B cell (primary cell): ENCODE measurements at regions not wholly inside any gene's neighbourhood (a gene's known extent, or its start where the extent isn't known, plus 50 kb on each side); places are given as distances from the start of the nearest gene placed in this dataset.

Source experiments
- ATAC-seq: fragments of 200-7000 bp; cut with Tn5 transposase; one replicate; pipeline ENCODE4 v1.10.0; 2021; ENCODE audit warnings: low read depth, mild to moderate bottlenecking, moderate number of reproducible peaks, moderate library complexity
- CTCF ChIA-PET: fragments of 350-600 bp; sonication (Branson Sonifier 250); formaldehyde crosslinking; loops from one replicate; lab custom pipeline; 2021; ENCODE audit warnings: antibody characterized with exemption, inconsistent platforms; lab: Charles Lee
- POLR2A ChIA-PET: fragments of 350-600 bp; sonication (Branson Sonifier 250); formaldehyde crosslinking; loops from one replicate; lab custom pipeline; 2021; ENCODE audit warnings: antibody characterized with exemption; lab: Charles Lee
- DNase-seq: peaks from one replicate; pipeline ENCODE4 v3.0.0; 2013
- H2AFZ ChIP-seq: 2 replicates; pipeline ENCODE4 v1.6.1; 2012; ENCODE audit warnings: mild to moderate bottlenecking, low read depth, low read length; ENCODE audit not compliant: insufficient read depth, poor library complexity, severe bottlenecking
- H3K27ac ChIP-seq, 2 donors: 1 replicate in 1 of 2; 2 replicates in 1 of 2; pipeline ENCODE4 v1.5.1; 2012 to 2013; ENCODE audit warnings: low read length in 2 of 2, mild to moderate bottlenecking in 2 of 2, moderate library complexity in 1 of 2
- H3K27me3 ChIP-seq, 4 experiments: fragments of 200-600 bp in 1 of 4; sonication (generic) in 1 of 4; replicated peaks in 1 of 4; 1 replicate in 2 of 4; 2 replicates in 2 of 4; pipeline versions ENCODE4 v1.6.1 to v1.7.0; 2013 to 2016; ENCODE audit warnings: low read length in 3 of 4, mild to moderate bottlenecking in 2 of 4, mixed read lengths in 1 of 4, moderate library complexity in 1 of 4; ENCODE audit not compliant: insufficient read depth in 4 of 4, control insufficient read depth in 3 of 4; ENCODE audit errors: control extremely low read depth in 1 of 4
- H3K36me3 ChIP-seq, 2 experiments: replicated peaks in 1 of 2; 1 replicate in 1 of 2; 2 replicates in 1 of 2; pipeline versions ENCODE4 v1.6.1 to v1.7.1; 2013; ENCODE audit warnings: low read length in 1 of 2; ENCODE audit not compliant: insufficient read depth in 2 of 2, control insufficient read depth in 1 of 2; ENCODE audit errors: control extremely low read depth in 1 of 2, extremely low read depth in 1 of 2
- H3K4me1 ChIP-seq, 2 donors: fragments of 200-600 bp in 1 of 2; sonication (generic) in 1 of 2; 1 replicate in 1 of 2; 2 replicates in 1 of 2; pipeline versions ENCODE4 v1.5.1 to v1.6.1; 2013 to 2017; ENCODE audit warnings: low read length in 2 of 2; ENCODE audit not compliant: control insufficient read depth in 2 of 2, insufficient read depth in 2 of 2
- H3K4me2 ChIP-seq: replicated peaks from 2 replicates; pipeline ENCODE3; 2012; ENCODE audit warnings: mild to moderate bottlenecking, low read depth, low read length; ENCODE audit not compliant: poor library complexity, severe bottlenecking
- H3K4me3 ChIP-seq, 5 experiments: fragments of 200-600 bp in 1 of 5; sonication (generic) in 1 of 5; 1 replicate in 3 of 5; 2 replicates in 2 of 5; pipeline versions ENCODE4 v1.5.1 to v1.7.0; 2011 to 2016; ENCODE audit warnings: low read length in 4 of 5, mild to moderate bottlenecking in 4 of 5, low read depth in 2 of 5, control low read depth in 1 of 5, moderate library complexity in 1 of 5; ENCODE audit not compliant: insufficient read depth in 1 of 5; ENCODE audit errors: control extremely low read depth in 1 of 5, extremely low read depth in 1 of 5
- H3K79me2 ChIP-seq: fragments of 200-600 bp; sonication (generic); one replicate; pipeline ENCODE4 v1.6.0; 2016; ENCODE audit warnings: low read length; ENCODE audit not compliant: control insufficient read depth, insufficient read depth
- H3K9ac ChIP-seq: fragments of 200-600 bp; sonication (generic); 2 replicates; pipeline ENCODE4 v1.6.1; 2017; ENCODE audit warnings: mild to moderate bottlenecking, low read length, moderate library complexity
- H3K9me3 ChIP-seq, 3 donors: one replicate each; pipeline versions ENCODE4 v1.6.1 to v1.7.1; 2013; ENCODE audit warnings: low read length in 2 of 3; ENCODE audit not compliant: control insufficient read depth in 2 of 3, insufficient read depth in 1 of 3; ENCODE audit errors: control extremely low read depth in 1 of 3
- H4K20me1 ChIP-seq: 2 replicates; pipeline ENCODE4 v1.6.0; 2012; ENCODE audit warnings: mild to moderate bottlenecking, low read length; ENCODE audit not compliant: insufficient read depth, control insufficient read depth, poor library complexity, severe bottlenecking
- H3K27ac Mint-ChIP-seq: one replicate; pipeline ENCODE4 v1.8.0; 2021; ENCODE audit warnings: mixed read lengths
- H3K27me3 Mint-ChIP-seq: one replicate; pipeline ENCODE4 v1.8.0; 2021; ENCODE audit warnings: mixed read lengths
- H3K4me1 Mint-ChIP-seq: one replicate; pipeline ENCODE4 v1.8.0; 2021; ENCODE audit warnings: mixed read lengths
- H3K4me3 Mint-ChIP-seq: one replicate; pipeline ENCODE4 v1.8.0; 2021; ENCODE audit warnings: mixed read lengths
- H3K9me3 Mint-ChIP-seq: one replicate; pipeline ENCODE4 v1.8.0; 2022; ENCODE audit warnings: mixed read lengths; ENCODE audit not compliant: insufficient read depth
- EZH2 ChIP-seq: IDR thresholded peaks from 2 replicates; pipeline ENCODE4 v1.6.1; 2012; ENCODE audit warnings: borderline replicate concordance, low read depth, mild to moderate bottlenecking, moderate library complexity, low read length; ENCODE audit not compliant: insufficient read depth, poor library complexity, severe bottlenecking
- WGBS: methylation state at CpG from one replicate; pipeline ENCODE4 v1.1.5; 2013; ENCODE audit warnings: missing lambda C conversion rate; ENCODE audit not compliant: insufficient coverage; 5-methylcytosine and 5-hydroxymethylcytosine counted together
- intact Hi-C: fragments of 100-400 bp; cut with micrococcal nuclease; formaldehyde crosslinking; loops from one replicate; pipeline ENCODE4 v1.10.0; 2022
- TF ChIP-seq, protein P1 (sequence below): fragments of 200-600 bp; IDR thresholded peaks from one replicate; pipeline ENCODE4 v1.8.0; 2022; ENCODE audit warnings: antibody characterized with exemption, mild to moderate bottlenecking

- POLR2A ChIA-PET, result no interaction called here
- H3K79me2 ChIP-seq, result no peaks in the 10 kb centered on the region
- DNase-seq (no peak), ATAC-seq (no peak)
- H3K4me3 ChIP-seq, result no peak overlapping the region
- no peak overlapping the region for H3K4me3 Mint-ChIP-seq
- H3K4me1 Mint-ChIP-seq, result no peaks in the 10 kb centered on the region
- H2AFZ ChIP-seq, result no peak overlapping the region
- TF ChIP-seq EZH2, result no peak
- TF ChIP-seq, protein P1, sequence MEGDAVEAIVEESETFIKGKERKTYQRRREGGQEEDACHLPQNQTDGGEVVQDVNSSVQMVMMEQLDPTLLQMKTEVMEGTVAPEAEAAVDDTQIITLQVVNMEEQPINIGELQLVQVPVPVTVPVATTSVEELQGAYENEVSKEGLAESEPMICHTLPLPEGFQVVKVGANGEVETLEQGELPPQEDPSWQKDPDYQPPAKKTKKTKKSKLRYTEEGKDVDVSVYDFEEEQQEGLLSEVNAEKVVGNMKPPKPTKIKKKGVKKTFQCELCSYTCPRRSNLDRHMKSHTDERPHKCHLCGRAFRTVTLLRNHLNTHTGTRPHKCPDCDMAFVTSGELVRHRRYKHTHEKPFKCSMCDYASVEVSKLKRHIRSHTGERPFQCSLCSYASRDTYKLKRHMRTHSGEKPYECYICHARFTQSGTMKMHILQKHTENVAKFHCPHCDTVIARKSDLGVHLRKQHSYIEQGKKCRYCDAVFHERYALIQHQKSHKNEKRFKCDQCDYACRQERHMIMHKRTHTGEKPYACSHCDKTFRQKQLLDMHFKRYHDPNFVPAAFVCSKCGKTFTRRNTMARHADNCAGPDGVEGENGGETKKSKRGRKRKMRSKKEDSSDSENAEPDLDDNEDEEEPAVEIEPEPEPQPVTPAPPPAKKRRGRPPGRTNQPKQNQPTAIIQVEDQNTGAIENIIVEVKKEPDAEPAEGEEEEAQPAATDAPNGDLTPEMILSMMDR, result no peak
- peaks cover 4% of the 10 kb centered on the region for H3K27me3 Mint-ChIP-seq
- no peaks in the 10 kb centered on the region for H3K4me1 ChIP-seq
- H3K4me2 ChIP-seq, result no peak overlapping the region
- H3K9me3 Mint-ChIP-seq, result no peaks in the 10 kb centered on the region
- no peaks in the 10 kb centered on the region for H4K20me1 ChIP-seq
- no peaks in the 10 kb centered on the region for H3K36me3 ChIP-seq
- H3K27me3 ChIP-seq, result no peaks in the 10 kb centered on the region
- intact Hi-C loops, result no loop called here
- CTCF ChIA-PET, result no interaction called here
- H3K27ac ChIP-seq, result no peak overlapping the region
- H3K27ac Mint-ChIP-seq, result no peak overlapping the region
- H3K9ac ChIP-seq, result no peak overlapping the region
- no peaks in the 10 kb centered on the region for H3K9me3 ChIP-seq
- 77% methylated on average over 5 of the region's 5 CpGs for WGBS
Measured at GRCh38 chr20:40304119-40304613, 384.9 kb downstream of the MAFB start.

GRCh38 chr20:40294747-40295146 is 394.3 kb downstream of the MAFB start:
- Mint-ChIP-seq H3K9me3 (no peaks in the 10 kb centered on the region), H3K27me3 (peaks cover 4% of the 10 kb centered on the region), H3K4me1 (no peaks in the 10 kb centered on the region), H3K27ac (no peak overlapping the region), H3K4me3 (no peak overlapping the region)
- H3K36me3 ChIP-seq, result no peaks in the 10 kb centered on the region
- H3K9ac ChIP-seq, result no peak overlapping the region
- no peak overlapping the region for H2AFZ ChIP-seq
- H3K79me2 ChIP-seq, result no peaks in the 10 kb centered on the region
- TF ChIP-seq, protein P1, result no peak
- no peak for TF ChIP-seq EZH2
- no peaks in the 10 kb centered on the region for H4K20me1 ChIP-seq
- POLR2A ChIA-PET, result no interaction called here
- H3K27ac ChIP-seq, result no peak overlapping the region
- ATAC-seq (no peak), DNase-seq (no peak)
- WGBS, result no CpG with 5 or more reads among the region's 1 CpG
- no peaks in the 10 kb centered on the region for H3K27me3 ChIP-seq
- intact Hi-C loops, result no loop called here
- H3K9me3 ChIP-seq, result peaks cover 0 to 2% (median 0%) of the 10 kb centered on the region in 3 donors
- CTCF ChIA-PET, result no interaction called here
- no peaks in the 10 kb centered on the region for H3K4me1 ChIP-seq
- no peak overlapping the region for H3K4me3 ChIP-seq
- H3K4me2 ChIP-seq, result no peak overlapping the region
